CD8-positive, alpha-beta memory T cell (primary cell): ENCODE measurements at regions not wholly inside any gene's neighbourhood (a gene's known extent, or its start where the extent isn't known, plus 50 kb on each side); places are given as distances from the start of the nearest gene placed in this dataset.

Experiments used
- CTCF ChIA-PET: fragments of 350-600 bp; sonication (Branson Sonifier 250); formaldehyde crosslinking; loops from one replicate; lab custom pipeline; 2021; ENCODE audit warnings: antibody characterized with exemption; lab: Charles Lee
- POLR2A ChIA-PET: fragments of 350-600 bp; sonication (Branson Sonifier 250); formaldehyde crosslinking; loops from one replicate; lab custom pipeline; 2021; ENCODE audit warnings: antibody characterized with exemption; lab: Charles Lee
- DNase-seq, 5 donors: peaks; one replicate each; pipeline versions ENCODE4 v3.0.0 to v3.0.0-alpha.2; 2020 to 2022; ENCODE audit warnings: mixed read lengths in 1 of 5
- H3K27ac ChIP-seq: one replicate; pipeline ENCODE4 v1.7.0; 2013; ENCODE audit warnings: low read depth, mild to moderate bottlenecking, low read length, moderate library complexity
- H3K27me3 ChIP-seq: 2 replicates; pipeline ENCODE4 v1.7.0; 2013; ENCODE audit warnings: low read length, mild to moderate bottlenecking; ENCODE audit not compliant: insufficient read depth, poor library complexity, severe bottlenecking
- H3K36me3 ChIP-seq: 2 replicates; pipeline ENCODE4 v1.7.0; 2013; ENCODE audit warnings: mild to moderate bottlenecking, low read length, moderate library complexity; ENCODE audit not compliant: insufficient read depth
- H3K4me1 ChIP-seq: 2 replicates; pipeline ENCODE4 v1.7.0; 2013; ENCODE audit warnings: mild to moderate bottlenecking, low read length, moderate library complexity; ENCODE audit not compliant: insufficient read depth
- H3K4me3 ChIP-seq: 2 replicates; pipeline ENCODE4 v1.7.0; 2013; ENCODE audit warnings: mild to moderate bottlenecking, low read length
- H3K9me3 ChIP-seq: 2 replicates; pipeline ENCODE4 v1.7.0; 2013; ENCODE audit warnings: mild to moderate bottlenecking, low read length
- H3K27ac Mint-ChIP-seq, 8 donors: one replicate each; pipeline ENCODE4 v1.8.0; 2020 to 2021; ENCODE audit warnings: mixed read lengths in 8 of 8, mild to moderate bottlenecking in 6 of 8, inconsistent platforms in 3 of 8, moderate library complexity in 3 of 8
- H3K27me3 Mint-ChIP-seq, 2 donors: one replicate each; pipeline ENCODE4 v1.8.0; 2020 to 2021; ENCODE audit warnings: mixed read lengths in 2 of 2, mild to moderate bottlenecking in 1 of 2, moderate library complexity in 1 of 2
- H3K36me3 Mint-ChIP-seq, 3 donors: one replicate each; pipeline ENCODE4 v1.8.0; 2020 to 2021; ENCODE audit warnings: mixed read lengths in 3 of 3, inconsistent platforms in 1 of 3, mild to moderate bottlenecking in 1 of 3
- H3K4me1 Mint-ChIP-seq, 3 donors: one replicate each; pipeline ENCODE4 v1.8.0; 2020 to 2021; ENCODE audit warnings: mixed read lengths in 3 of 3, inconsistent platforms in 1 of 3, mild to moderate bottlenecking in 1 of 3
- H3K4me3 Mint-ChIP-seq, 7 donors: one replicate each; pipeline ENCODE4 v1.8.0; 2020 to 2021; ENCODE audit warnings: mixed read lengths in 7 of 7, mild to moderate bottlenecking in 6 of 7, moderate library complexity in 4 of 7, inconsistent platforms in 2 of 7
- H3K9me3 Mint-ChIP-seq, 5 donors: one replicate each; pipeline ENCODE4 v1.8.0; 2020 to 2022; ENCODE audit warnings: mixed read lengths in 5 of 5, mild to moderate bottlenecking in 3 of 5, moderate library complexity in 2 of 5, inconsistent platforms in 1 of 5

DNA sequence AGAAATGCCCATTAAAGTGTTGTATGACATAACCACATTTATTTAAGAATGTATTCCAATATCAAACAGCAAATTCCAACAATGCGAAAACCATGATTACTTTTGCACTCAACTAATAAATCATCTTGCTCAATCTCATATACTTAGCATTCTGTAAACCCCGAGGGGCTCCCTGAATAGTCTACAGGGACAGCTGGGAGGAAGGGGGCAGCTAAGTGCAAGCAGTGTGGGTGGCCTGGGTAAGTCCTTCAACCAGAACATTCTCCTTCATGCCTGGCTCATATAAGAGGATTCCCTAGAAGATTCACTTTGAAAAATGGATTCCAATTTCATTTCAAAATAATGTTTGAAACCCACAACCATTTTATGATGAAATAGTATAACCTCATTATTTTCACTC, 355.5 kb downstream of the CDC14C start:
- peaks cover 12 to 31% (median 19%) of the 10 kb centered on the region in 5 donors for H3K9me3 Mint-ChIP-seq
- Histone ChIP-seq H3K36me3 (no peaks in the 10 kb centered on the region), H3K27ac (no peak overlapping the region), H3K27me3 (no peaks in the 10 kb centered on the region), H3K4me1 (no peaks in the 10 kb centered on the region), H3K4me3 (no peak overlapping the region), H3K9me3 (no peaks in the 10 kb centered on the region)
- H3K4me3 Mint-ChIP-seq, result no peak overlapping the region
- H3K4me1 Mint-ChIP-seq, result no peaks in the 10 kb centered on the region
- peaks cover 0 to under 1% of the 10 kb centered on the region in 2 donors for H3K27me3 Mint-ChIP-seq
- ChIA-PET CTCF (no interaction called here), POLR2A (no interaction called here)
- no peaks in the 10 kb centered on the region for H3K36me3 Mint-ChIP-seq
- DNase-seq, result no peak
- no peak overlapping the region for H3K27ac Mint-ChIP-seq

DNA sequence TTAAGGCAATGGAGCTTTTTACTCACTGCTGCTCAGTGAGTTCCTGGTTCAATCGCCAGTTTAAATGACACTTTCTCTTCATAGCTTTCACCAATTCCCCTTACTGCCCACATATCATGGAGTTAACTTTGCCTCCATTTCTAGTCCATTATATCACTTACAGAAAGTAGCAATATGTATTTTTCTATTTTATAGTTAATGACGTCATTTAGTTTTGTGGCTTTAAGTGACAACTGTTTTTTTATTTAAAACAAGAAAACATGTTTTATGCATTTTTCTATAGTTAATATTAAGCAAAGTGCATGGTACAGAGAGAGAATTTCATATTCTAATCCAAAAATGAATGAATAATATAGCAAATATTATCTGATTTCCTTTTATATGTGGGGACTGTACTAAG, 363.3 kb downstream of the CDC14C start:
- H3K27ac ChIP-seq, result no peak overlapping the region
- POLR2A ChIA-PET, result no interaction called here
- no peaks in the 10 kb centered on the region for H3K4me1 Mint-ChIP-seq
- no peak overlapping the region for H3K27ac Mint-ChIP-seq
- no peak for DNase-seq
- no peaks in the 10 kb centered on the region for H3K36me3 ChIP-seq
- H3K9me3 ChIP-seq, result no peaks in the 10 kb centered on the region
- peaks cover 0 to 1% of the 10 kb centered on the region in 2 donors for H3K27me3 Mint-ChIP-seq
- CTCF ChIA-PET, result no interaction called here
- no peaks in the 10 kb centered on the region for H3K4me1 ChIP-seq
- no peaks in the 10 kb centered on the region for H3K27me3 ChIP-seq
- no peak overlapping the region for H3K4me3 Mint-ChIP-seq
- no peaks in the 10 kb centered on the region for H3K36me3 Mint-ChIP-seq
- peaks cover 11 to 21% (median 12%) of the 10 kb centered on the region in 5 donors for H3K9me3 Mint-ChIP-seq
- H3K4me3 ChIP-seq, result no peak overlapping the region

DNA sequence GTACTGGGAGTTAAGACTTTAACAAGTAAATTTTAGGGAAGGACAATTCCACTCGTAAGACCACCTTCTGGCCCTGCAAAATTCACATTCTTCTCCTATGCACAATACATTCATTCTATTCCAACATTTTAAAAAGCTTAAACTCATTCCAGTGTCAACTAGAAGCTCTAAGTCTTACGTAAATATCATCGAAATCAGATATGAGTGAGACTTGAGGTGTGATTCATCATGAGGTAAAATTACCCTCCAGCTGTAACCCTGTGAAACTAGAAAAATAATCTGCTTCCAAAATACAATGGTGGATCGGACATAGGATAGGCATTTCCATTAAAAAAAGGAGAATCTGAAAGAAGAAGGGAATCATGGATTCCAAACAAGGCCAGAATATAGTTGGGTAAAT, 370.3 kb downstream of the CDC14C start:
- no peaks in the 10 kb centered on the region for H3K27me3 Mint-ChIP-seq
- no peaks in the 10 kb centered on the region for H3K36me3 Mint-ChIP-seq
- POLR2A ChIA-PET, result no interaction called here
- H3K9me3 ChIP-seq, result no peaks in the 10 kb centered on the region
- H3K36me3 ChIP-seq, result no peaks in the 10 kb centered on the region
- no peaks in the 10 kb centered on the region for H3K4me1 Mint-ChIP-seq
- no peaks in the 10 kb centered on the region for H3K27me3 ChIP-seq
- no peak overlapping the region for H3K4me3 Mint-ChIP-seq
- no peak overlapping the region for H3K4me3 ChIP-seq
- no peak overlapping the region for H3K27ac ChIP-seq
- no peaks in the 10 kb centered on the region for H3K4me1 ChIP-seq
- H3K9me3 Mint-ChIP-seq, result peaks cover 2 to 20% (median 8%) of the 10 kb centered on the region in 5 donors
- H3K27ac Mint-ChIP-seq, result no peak overlapping the region
- CTCF ChIA-PET, result no interaction called here
- no peak for DNase-seq

DNA sequence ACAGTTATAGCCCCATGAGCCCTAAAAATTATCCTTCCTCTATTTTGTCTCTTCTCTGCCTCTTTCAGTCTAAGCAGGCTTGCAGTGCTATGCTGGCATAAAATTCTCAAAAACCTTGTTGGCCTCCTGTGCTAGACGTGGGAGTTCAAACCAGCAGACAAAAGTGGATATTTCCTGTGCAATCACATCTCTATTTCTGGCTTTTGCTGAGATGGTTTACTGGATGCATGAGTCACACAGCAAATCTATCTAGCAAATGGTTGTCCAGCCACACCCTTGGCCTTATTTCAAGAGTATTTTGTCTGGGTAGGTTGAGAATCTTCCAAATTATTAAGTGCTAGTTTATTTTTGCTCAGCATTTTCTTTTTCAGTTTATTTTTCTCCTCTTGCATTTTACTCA, 370.8 kb downstream of the CDC14C start:
- CTCF ChIA-PET, result no interaction called here
- DNase-seq, result no peak

DNA sequence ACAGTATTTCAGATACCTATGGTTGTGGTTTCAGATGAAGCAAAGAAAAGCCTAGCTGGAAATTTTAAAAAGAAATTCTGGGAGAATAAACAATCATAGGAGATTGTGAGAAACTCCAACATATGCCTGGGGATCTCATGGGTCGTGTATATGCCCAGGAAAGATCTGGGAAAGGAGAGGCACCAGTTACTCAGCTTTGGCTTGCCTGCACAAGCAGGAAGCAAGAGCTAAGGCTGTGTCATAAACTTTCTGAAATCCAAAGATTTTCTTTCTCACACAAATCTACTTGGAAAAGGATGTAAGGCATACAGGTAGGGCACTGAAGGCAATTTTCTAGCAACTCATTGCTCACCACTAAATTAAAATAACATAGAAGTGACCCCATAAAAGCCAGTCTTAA, 373.6 kb downstream of the CDC14C start:
- Mint-ChIP-seq H3K4me3 (no peak overlapping the region), H3K27me3 (no peaks in the 10 kb centered on the region), H3K36me3 (no peaks in the 10 kb centered on the region), H3K4me1 (no peaks in the 10 kb centered on the region), H3K9me3 (peaks cover 11 to 22% (median 12%) of the 10 kb centered on the region in 5 donors), H3K27ac (no peak overlapping the region)
- no peaks in the 10 kb centered on the region for H3K9me3 ChIP-seq
- no peaks in the 10 kb centered on the region for H3K4me1 ChIP-seq
- no peak overlapping the region for H3K4me3 ChIP-seq
- no peak for DNase-seq
- CTCF ChIA-PET, result no interaction called here
- POLR2A ChIA-PET, result no interaction called here
- H3K27ac ChIP-seq, result no peak overlapping the region
- H3K27me3 ChIP-seq, result no peaks in the 10 kb centered on the region
- H3K36me3 ChIP-seq, result no peaks in the 10 kb centered on the region

More for the DNA sequence above, 370.8 kb downstream of the CDC14C start:
- no peak overlapping the region for H3K27ac Mint-ChIP-seq
- H3K27me3 ChIP-seq, result no peaks in the 10 kb centered on the region
- H3K36me3 ChIP-seq, result no peaks in the 10 kb centered on the region
- H3K4me3 ChIP-seq, result no peak overlapping the region
- H3K4me3 Mint-ChIP-seq, result no peak overlapping the region
- H3K27ac ChIP-seq, result no peak overlapping the region
- H3K4me1 ChIP-seq, result no peaks in the 10 kb centered on the region
- peaks cover 0 to 20% (median 8%) of the 10 kb centered on the region in 5 donors for H3K9me3 Mint-ChIP-seq
- no peaks in the 10 kb centered on the region for H3K36me3 Mint-ChIP-seq
- POLR2A ChIA-PET, result no interaction called here
- no peaks in the 10 kb centered on the region for H3K9me3 ChIP-seq
- H3K27me3 Mint-ChIP-seq, result no peaks in the 10 kb centered on the region
- H3K4me1 Mint-ChIP-seq, result no peaks in the 10 kb centered on the region

DNA sequence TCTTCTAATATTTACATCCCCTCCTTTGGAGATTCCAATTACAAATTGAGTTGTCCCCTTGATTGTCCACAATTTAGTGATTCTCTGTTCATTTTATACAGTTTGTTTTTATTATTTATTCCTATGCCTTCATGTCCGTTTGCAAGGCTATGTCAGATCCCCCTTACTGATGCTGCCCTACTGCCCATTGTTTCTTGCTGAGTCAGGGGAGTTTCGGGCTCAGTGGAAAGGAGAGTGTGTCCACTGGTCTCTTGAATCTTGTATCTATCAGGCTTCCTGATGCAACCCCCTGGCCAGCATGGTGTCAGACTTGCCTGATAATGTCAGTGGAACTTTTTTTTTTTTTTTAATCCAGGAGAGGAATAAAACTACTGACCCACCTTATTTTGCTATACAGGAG, 384.4 kb downstream of the CDC14C start:
- H3K27me3 Mint-ChIP-seq, result no peaks in the 10 kb centered on the region
- peaks cover 3 to 28% (median 10%) of the 10 kb centered on the region in 5 donors for H3K9me3 Mint-ChIP-seq
- Histone ChIP-seq H3K4me3 (no peak overlapping the region), H3K9me3 (no peaks in the 10 kb centered on the region), H3K27me3 (no peaks in the 10 kb centered on the region), H3K27ac (no peak overlapping the region), H3K4me1 (no peaks in the 10 kb centered on the region), H3K36me3 (no peaks in the 10 kb centered on the region)
- no peaks in the 10 kb centered on the region for H3K4me1 Mint-ChIP-seq
- no peaks in the 10 kb centered on the region for H3K36me3 Mint-ChIP-seq
- no peak for DNase-seq
- H3K4me3 Mint-ChIP-seq, result no peak overlapping the region
- POLR2A ChIA-PET, result no interaction called here
- H3K27ac Mint-ChIP-seq, result no peak overlapping the region
- CTCF ChIA-PET, result no interaction called here

DNA sequence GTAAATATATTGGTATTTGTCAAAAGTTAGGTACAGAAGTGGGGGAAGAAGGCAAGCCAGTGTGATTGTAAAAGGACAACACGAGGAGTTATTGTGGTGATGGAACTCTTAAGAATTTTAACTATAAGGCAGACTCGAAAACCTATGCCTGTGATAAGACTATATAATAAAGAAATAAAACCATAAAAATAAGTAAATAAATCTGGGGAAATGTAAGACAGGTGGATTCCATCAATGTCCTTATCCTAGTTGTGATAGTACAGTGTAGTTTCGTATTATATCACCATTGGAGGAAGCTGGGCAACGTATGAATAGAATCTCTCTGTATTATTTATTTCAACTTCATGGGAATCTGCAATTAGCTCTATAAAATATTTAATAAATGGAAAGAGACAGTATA, 395.7 kb downstream of the CDC14C start:
- no peaks in the 10 kb centered on the region for H3K4me1 ChIP-seq
- H3K4me3 ChIP-seq, result no peak overlapping the region
- no peaks in the 10 kb centered on the region for H3K9me3 ChIP-seq
- no peak overlapping the region for H3K27ac ChIP-seq
- Mint-ChIP-seq H3K9me3 (peaks cover 0 to 26% (median 6%) of the 10 kb centered on the region in 5 donors), H3K36me3 (no peaks in the 10 kb centered on the region), H3K4me3 (no peak overlapping the region), H3K4me1 (no peaks in the 10 kb centered on the region), H3K27me3 (no peaks in the 10 kb centered on the region), H3K27ac (no peak overlapping the region)
- ChIA-PET CTCF (no interaction called here), POLR2A (no interaction called here)
- H3K36me3 ChIP-seq, result no peaks in the 10 kb centered on the region
- DNase-seq, result no peak
- no peaks in the 10 kb centered on the region for H3K27me3 ChIP-seq

DNA sequence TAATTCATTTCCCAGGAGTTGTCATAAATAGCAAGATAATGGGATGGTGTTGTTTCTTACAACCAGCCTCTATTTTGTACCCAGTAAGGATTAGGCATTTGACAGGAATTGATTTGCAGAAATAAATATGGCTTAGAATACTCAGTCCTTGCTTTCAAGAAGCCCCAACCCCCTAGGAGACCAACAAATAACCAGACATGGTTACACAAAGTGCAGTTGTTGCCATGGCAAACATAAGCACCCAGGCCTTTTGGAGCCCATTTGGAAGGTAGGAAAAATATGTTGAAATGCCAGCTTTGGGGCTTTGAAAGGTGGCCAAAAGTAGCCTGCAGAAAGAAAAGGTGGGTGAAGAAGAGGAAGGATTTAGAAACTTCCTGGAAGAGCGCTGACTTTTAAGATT, 397.5 kb downstream of the CDC14C start:
- Mint-ChIP-seq H3K36me3 (no peaks in the 10 kb centered on the region), H3K27ac (no peak overlapping the region), H3K27me3 (no peaks in the 10 kb centered on the region), H3K4me3 (no peak overlapping the region), H3K4me1 (no peaks in the 10 kb centered on the region), H3K9me3 (peaks cover 0 to 41% (median 5%) of the 10 kb centered on the region in 5 donors)
- Histone ChIP-seq H3K27ac (no peak overlapping the region), H3K36me3 (no peaks in the 10 kb centered on the region), H3K4me1 (no peaks in the 10 kb centered on the region), H3K4me3 (no peak overlapping the region), H3K9me3 (no peaks in the 10 kb centered on the region), H3K27me3 (no peaks in the 10 kb centered on the region)
- ChIA-PET POLR2A (no interaction called here), CTCF (no interaction called here)
- no peak for DNase-seq

DNA sequence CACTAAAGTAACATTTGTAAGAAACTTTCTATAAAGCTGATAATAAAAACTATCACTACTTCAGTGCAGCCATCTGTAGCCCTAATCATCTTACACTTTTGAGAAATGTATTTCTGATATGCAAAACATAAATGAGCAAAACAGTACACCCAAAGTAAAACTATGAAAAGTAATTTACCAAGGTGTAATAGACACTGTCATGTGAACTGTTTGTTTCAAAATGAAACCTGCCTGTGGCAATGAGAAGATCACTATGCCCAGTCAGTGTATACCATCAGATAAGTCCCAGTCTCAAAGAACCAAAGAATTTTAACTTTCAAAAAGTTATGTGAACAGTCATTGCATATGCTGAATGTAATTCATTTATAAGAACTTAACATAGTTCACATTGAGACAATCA, 398.1 kb downstream of the CDC14C start:
- H3K9me3 ChIP-seq, result no peaks in the 10 kb centered on the region
- no peaks in the 10 kb centered on the region for H3K27me3 Mint-ChIP-seq
- no peak for DNase-seq
- H3K27ac Mint-ChIP-seq, result no peak overlapping the region
- H3K4me3 Mint-ChIP-seq, result no peak overlapping the region
- no peaks in the 10 kb centered on the region for H3K4me1 Mint-ChIP-seq
- no peaks in the 10 kb centered on the region for H3K4me1 ChIP-seq
- POLR2A ChIA-PET, result no interaction called here
- H3K27me3 ChIP-seq, result no peaks in the 10 kb centered on the region
- H3K4me3 ChIP-seq, result no peak overlapping the region
- CTCF ChIA-PET, result no interaction called here
- no peaks in the 10 kb centered on the region for H3K36me3 Mint-ChIP-seq
- no peaks in the 10 kb centered on the region for H3K36me3 ChIP-seq
- H3K9me3 Mint-ChIP-seq, result peaks cover 0 to 38% (median 9%) of the 10 kb centered on the region in 5 donors
- no peak overlapping the region for H3K27ac ChIP-seq
